GM18517 (cell line): ENCODE measurements at regions not wholly inside any gene's neighbourhood (a gene's known extent, or its start where the extent isn't known, plus 50 kb on each side); places are given as distances from the start of the nearest gene placed in this dataset.
"Not testable (repeated sequence)": the region's sequence is repeated elsewhere in the genome, so short reads cannot be mapped to it uniquely, and the experiment has no call there.

ENCODE experiments used
- ATAC-seq: cut with Tn5 transposase; IDR thresholded peaks from one replicate; pipeline ENCODE4 v1.9.1; 2021; ENCODE audit warnings: mild to moderate bottlenecking, moderate library complexity; ENCODE audit not compliant: unreplicated experiment

GRCh38 chr9:75274781-75275180 is 186.5 kb downstream of the OSTF1 start:
- no peak for ATAC-seq

DNA sequence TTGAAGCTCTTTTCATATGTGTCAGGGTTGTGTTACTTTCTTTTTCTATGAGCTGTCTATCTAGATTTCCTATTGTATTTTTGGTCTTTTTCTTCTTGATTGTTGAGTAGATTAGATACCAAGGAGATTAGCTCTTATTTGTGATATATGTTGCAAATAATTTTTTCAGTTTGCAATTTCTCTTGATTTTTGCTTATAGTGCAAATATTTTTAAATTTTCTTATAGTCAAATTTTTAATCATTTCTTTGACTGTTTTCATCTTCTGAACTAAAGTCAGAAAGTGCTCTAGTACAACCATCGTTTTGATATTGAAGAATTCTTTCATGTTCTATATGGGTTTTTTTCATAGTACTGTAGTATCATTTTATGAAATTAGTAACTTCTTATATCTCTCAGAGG is 193.7 kb downstream of the OSTF1 start:
- no peak for ATAC-seq

GRCh38 chr9:75289332-75289731 is 201.0 kb downstream of the OSTF1 start:
- no peak for ATAC-seq

GRCh38 chr9:75299324-75299723 is 211.0 kb downstream of the OSTF1 start:
- ATAC-seq = no peak

GRCh38 chr9:75333624-75334023 is 245.3 kb downstream of the OSTF1 start:
- no peak for ATAC-seq

DNA sequence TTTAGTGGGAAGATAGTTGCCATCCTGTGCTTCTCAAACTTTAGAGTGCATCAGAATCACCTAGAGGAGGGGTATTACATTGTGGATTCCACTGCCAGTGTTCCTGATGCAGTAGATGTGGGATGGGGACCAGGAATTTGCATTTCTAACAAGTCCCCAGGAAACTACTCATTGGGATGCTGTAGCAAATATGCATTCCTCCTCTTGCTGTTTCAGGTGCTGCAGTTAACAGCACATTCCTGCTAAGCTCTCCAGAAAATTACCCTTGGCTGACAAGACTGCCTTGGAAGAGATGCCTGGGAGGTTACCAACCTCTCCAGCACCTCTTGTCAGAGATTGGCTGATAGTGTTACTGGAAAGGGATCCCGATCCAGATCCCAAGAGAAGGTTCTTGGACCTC is 270.5 kb downstream of the OSTF1 start:
- no peak for ATAC-seq

GRCh38 chr9:75359638-75360037 is 271.3 kb downstream of the OSTF1 start:
- no peak for ATAC-seq

GRCh38 chr9:75360252-75360651 is 271.9 kb downstream of the OSTF1 start:
- ATAC-seq = no peak

DNA sequence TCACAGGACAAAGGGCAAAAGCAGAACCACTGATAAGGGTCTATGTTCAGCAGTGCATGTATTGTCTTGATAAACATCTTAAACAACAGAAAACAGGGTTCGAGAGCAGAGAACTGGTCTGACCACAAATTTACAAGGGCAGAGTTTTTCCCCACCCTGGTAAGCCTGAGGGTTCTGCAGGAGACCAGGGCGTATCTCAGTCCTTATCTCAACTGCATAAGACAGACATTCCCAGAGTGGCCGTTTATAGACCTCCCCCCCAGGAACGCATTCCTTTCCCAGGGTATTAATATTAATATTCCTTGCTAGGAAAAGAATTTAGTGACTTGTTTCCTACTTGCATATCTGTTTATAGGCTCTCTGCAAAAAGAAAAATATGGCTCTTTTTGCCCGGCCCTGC is 274.1 kb downstream of the OSTF1 start:
- ATAC-seq = not testable (repeated sequence)

DNA sequence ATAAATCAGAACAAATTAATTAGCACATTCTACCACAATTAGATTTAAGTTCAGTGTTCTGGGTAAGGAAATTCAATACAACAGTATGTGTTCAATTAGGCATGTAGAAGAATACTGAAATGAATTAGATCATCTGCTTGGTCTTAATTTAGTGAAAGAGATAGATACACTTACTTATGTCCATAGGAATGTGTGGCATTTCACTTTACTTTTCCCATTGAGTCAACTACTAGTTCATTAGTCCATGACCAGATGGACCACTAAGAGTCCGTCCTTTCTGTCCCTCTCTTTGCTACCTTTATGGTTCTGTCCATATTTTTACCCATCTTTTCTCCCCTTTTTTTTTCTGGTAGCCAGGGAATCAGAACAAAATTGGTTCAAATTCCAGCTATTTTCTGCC is 276.9 kb downstream of the OSTF1 start:
- no peak for ATAC-seq

DNA sequence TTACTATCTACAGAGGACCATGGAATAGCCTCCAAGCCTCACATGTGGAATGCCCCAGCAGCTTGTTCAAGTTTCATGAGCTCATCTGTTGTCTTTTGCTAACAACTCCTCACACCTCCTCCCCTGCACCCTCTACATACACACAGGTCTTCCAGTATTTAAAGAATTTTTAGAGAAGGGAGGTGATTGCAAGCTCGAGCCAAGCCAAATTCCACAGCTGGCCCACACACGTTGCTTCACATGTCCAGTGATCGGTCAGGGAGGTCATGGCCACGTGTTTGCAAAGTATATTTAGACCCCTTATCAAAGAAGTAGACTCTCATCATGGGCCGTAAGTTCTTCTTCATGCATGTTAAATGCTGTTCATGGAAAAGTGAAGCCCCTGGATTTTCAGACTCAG is 281.7 kb downstream of the OSTF1 start:
- ATAC-seq = no peak

DNA sequence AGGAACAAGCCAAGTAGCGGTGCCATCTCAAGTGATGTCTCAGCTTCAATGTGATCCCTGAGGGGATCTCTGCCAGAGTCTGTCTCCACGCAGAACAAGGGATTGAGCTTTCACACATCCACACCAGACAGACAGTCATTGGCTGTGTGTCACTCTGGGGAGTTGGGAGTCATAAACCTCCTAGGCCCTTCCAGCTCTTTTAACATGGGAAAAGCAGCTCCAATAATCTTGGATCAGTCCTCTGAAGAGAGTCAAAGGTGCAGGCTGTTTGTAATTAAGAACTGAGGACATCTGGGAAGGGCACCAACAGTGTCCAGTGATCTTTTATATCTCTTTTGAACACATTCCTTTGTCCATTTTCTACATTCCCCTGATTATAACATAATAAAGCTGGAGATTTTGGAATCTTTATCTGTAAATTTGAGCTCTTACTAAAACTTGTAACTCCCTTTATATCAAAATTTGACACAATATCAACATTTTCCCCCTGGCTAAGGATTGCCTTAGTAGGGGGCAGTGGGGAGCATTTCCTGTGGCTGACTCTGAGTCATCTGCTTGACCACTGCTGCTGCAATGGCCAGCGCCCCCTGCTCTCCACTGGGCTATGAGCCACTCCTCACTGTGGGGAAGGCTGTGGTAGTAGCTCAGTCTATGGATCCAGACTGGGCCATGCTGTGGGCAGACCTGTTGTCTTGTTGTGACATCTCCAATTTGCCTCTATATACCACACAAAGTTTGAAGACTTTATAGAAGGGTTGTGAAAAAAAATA is 284.4 kb downstream of the OSTF1 start:
- no peak for ATAC-seq

GRCh38 chr9:75376680-75377254 is 288.5 kb downstream of the OSTF1 start:
- ATAC-seq = no peak

DNA sequence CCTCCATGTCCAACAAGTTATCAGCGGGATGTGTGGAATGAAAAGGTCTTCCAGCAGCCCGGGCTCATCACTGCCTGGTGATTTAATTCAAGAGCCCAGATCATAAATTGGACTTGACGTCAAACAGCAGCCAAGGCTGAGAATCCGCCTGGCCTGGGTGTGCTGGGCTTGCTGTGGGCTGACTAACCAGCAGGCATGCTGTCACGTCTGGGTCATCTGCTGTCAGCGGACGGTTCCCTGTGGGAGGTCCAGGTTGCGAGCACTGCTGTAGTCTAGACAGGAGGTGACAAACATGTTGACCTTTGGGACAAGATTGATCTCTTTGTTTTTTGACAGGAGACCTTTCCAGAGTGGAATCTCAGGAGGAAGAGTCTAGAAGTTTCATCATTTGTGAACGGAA is 289.7 kb downstream of the OSTF1 start:
- ATAC-seq = no peak

- ATAC-seq = no peak
Measured at GRCh38 chr9:75378926-75379325, 290.6 kb downstream of the OSTF1 start.

- ATAC-seq = no peak
Measured at GRCh38 chr9:75382126-75382525, 293.8 kb downstream of the OSTF1 start.

DNA sequence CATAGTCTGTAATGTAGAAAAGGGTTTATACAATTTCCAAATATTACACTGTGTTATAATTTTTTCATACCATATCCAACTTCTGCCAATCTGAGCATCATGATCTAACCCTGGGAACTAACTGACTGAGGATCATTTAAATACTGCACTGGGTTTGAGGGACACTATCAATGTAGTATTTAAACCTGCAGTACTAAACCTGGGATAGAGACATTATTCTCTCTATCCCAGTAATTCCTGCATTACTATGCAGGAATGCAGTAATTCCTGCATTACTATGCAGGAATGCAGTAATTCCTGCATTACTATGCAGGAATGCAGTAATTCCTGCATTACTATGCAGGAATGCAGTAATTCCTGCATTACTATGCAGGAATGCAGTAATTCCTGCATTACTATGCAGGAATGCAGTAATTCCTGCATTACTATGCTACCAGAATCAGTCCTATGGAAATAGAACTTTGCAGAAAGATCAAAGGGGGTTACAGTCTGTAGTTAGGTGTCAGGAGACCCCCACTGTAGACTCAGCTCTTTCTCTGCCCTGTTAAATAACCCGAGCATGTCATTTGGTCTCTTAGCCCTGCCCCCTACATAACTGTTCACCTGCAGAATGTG is 295.2 kb downstream of the OSTF1 start:
- not testable (repeated sequence) for ATAC-seq

GRCh38 chr9:75385236-75385635 is 296.9 kb downstream of the OSTF1 start:
- no peak for ATAC-seq

GRCh38 chr9:75389101-75389500 is 300.8 kb downstream of the OSTF1 start:
- no peak for ATAC-seq

DNA sequence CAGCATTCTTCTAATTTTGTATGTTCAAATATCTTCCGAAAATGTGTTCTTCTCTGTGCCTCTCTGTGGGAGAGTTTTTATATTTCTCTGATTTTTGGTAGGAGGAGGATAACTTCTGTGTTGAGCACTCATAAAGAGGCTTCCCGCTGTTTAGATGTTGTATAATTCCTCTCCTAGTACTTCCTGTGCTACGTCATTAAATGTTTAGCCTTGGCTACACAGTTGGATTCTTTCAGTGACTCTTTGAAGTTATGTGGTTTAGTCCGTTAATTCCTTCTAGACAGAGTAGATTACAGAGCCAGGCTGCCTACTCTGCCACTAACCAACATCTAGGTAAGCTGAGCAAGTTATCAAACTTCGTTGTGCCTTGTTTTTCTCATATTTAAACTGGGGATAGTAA is 302.6 kb downstream of the OSTF1 start:
- no peak for ATAC-seq

GRCh38 chr9:75391497-75391896 is 303.2 kb downstream of the OSTF1 start:
- ATAC-seq = no peak

DNA sequence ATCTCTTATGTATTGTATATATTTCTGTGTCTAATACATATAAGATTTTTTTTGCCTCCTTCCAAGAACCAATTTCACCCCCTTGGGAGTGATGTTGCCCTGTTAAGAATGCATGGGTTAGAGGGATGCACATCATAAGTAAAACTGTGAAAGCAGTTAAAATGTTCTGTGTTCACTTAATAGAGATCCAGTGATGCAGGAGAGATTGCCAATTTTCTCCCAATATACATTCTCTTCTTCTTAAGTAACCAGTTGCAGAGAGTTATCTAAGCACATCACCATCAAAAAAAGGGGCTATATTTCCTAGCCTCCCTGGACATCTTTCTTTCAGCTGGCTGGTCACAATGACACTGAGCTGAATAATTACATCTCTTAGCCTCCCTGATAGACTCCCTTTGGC is 307.0 kb downstream of the OSTF1 start:
- no peak for ATAC-seq
